GM23338 (cell line): ENCODE measurements at regions not wholly inside any gene's neighbourhood (a gene's known extent, or its start where the extent isn't known, plus 50 kb on each side); places are given as distances from the start of the nearest gene placed in this dataset.

ENCODE experiments used
- ATAC-seq: fragments of 200-7000 bp; cut with Tn5 transposase; 3 replicates; pipeline ENCODE4 v1.9.1; 2020
- DNase-seq: peaks from one replicate; pipeline ENCODE4 v3.0.0-alpha.2; 2015; ENCODE audit warnings: low spot score
- H2AFZ ChIP-seq: fragments of 200-600 bp; sonication (generic); 2 replicates; pipeline ENCODE4 v1.8.0; 2016; ENCODE audit warnings: antibody characterized with exemption, mild to moderate bottlenecking, moderate library complexity
- H3F3A ChIP-seq: fragments of 200-600 bp; sonication (generic); replicated peaks from 2 replicates; pipeline ENCODE4 v1.8.0; 2017; ENCODE audit warnings: antibody characterized with exemption, mixed run types, low read depth
- H3K27ac ChIP-seq: fragments of 200-600 bp; sonication (generic); 2 replicates; pipeline ENCODE4 v1.6.1; 2016; ENCODE audit warnings: low read depth
- H3K27me3 ChIP-seq: fragments of 200-600 bp; sonication (generic); 2 replicates; pipeline ENCODE4 v1.8.0; 2016; ENCODE audit warnings: mild to moderate bottlenecking, mixed run types, moderate library complexity; ENCODE audit not compliant: insufficient read depth
- H3K36me3 ChIP-seq: fragments of 200-600 bp; sonication (generic); 2 replicates; pipeline ENCODE4 v1.8.0; 2016; ENCODE audit warnings: mild to moderate bottlenecking; ENCODE audit not compliant: insufficient read depth
- H3K4me1 ChIP-seq: fragments of 200-600 bp; sonication (generic); 2 replicates; pipeline ENCODE4 v1.8.0; 2016; ENCODE audit warnings: mild to moderate bottlenecking, moderate library complexity; ENCODE audit not compliant: insufficient read depth
- H3K4me2 ChIP-seq: fragments of 200-600 bp; sonication (generic); 2 replicates; pipeline ENCODE4 v1.7.1; 2017; ENCODE audit warnings: mixed run types
- H3K4me3 ChIP-seq: fragments of 200-600 bp; sonication (generic); 2 replicates; pipeline ENCODE4 v1.6.1; 2016; ENCODE audit warnings: mixed run types
- H3K79me2 ChIP-seq: fragments of 200-600 bp; sonication (generic); replicated peaks from 2 replicates; pipeline ENCODE4 v1.8.0; 2017; ENCODE audit warnings: mild to moderate bottlenecking; ENCODE audit not compliant: insufficient read depth
- H3K9me2 ChIP-seq: fragments of 200-600 bp; sonication (generic); 2 replicates; pipeline ENCODE4 v1.8.0; 2017; ENCODE audit not compliant: insufficient read depth
- H4K20me1 ChIP-seq: fragments of 200-600 bp; sonication (generic); replicated peaks from 2 replicates; pipeline ENCODE4 v1.8.0; 2017; ENCODE audit warnings: mild to moderate bottlenecking; ENCODE audit not compliant: insufficient read depth
- H3K27ac Mint-ChIP-seq: 2 replicates; pipeline ENCODE4 v1.8.0; 2020; ENCODE audit warnings: inconsistent platforms, mild to moderate bottlenecking, moderate library complexity, mixed read lengths
- H3K27me3 Mint-ChIP-seq: 3 replicates; pipeline ENCODE4 v1.8.0; 2022; ENCODE audit warnings: low read depth, mild to moderate bottlenecking, moderate library complexity, mixed read lengths, inconsistent platforms; ENCODE audit not compliant: insufficient read depth, poor library complexity
- H3K36me3 Mint-ChIP-seq: 3 replicates; pipeline ENCODE4 v1.8.0; 2021; ENCODE audit warnings: low read depth, mild to moderate bottlenecking, inconsistent platforms, moderate library complexity, mixed read lengths
- H3K4me1 Mint-ChIP-seq: 3 replicates; pipeline ENCODE4 v1.8.0; 2020; ENCODE audit warnings: mild to moderate bottlenecking, inconsistent platforms, mixed read lengths
- H3K4me3 Mint-ChIP-seq: 3 replicates; pipeline ENCODE4 v1.8.0; 2021; ENCODE audit warnings: moderate library complexity, mild to moderate bottlenecking, inconsistent platforms, mixed read lengths
- H3K9me3 Mint-ChIP-seq: 3 replicates; pipeline ENCODE4 v1.8.0; 2020; ENCODE audit warnings: moderate library complexity, mild to moderate bottlenecking, inconsistent platforms, mixed read lengths
- CTCF ChIP-seq, 2 experiments: fragments of 200-600 bp in 1 of 2; sonication (generic) in 1 of 2; conservative IDR thresholded peaks; 2 replicates each; pipeline versions ENCODE4 v1.5.1 to v1.6.1; 2016 to 2017; ENCODE audit warnings: antibody characterized with exemption in 2 of 2, low read depth in 2 of 2, mild to moderate bottlenecking in 2 of 2, moderate library complexity in 1 of 2
- EZH2phosphoT487 ChIP-seq: fragments of 200-600 bp; sonication (generic); IDR thresholded peaks from one replicate; pipeline ENCODE4 v1.8.1; 2018; ENCODE audit warnings: antibody characterized with exemption; ENCODE audit not compliant: unreplicated experiment
- JUNB ChIP-seq: IDR thresholded peaks from one replicate; pipeline ENCODE4 v1.6.1; 2016; ENCODE audit warnings: antibody characterized with exemption; ENCODE audit not compliant: unreplicated experiment
- NANOG ChIP-seq: IDR thresholded peaks from 2 replicates; pipeline ENCODE4 v1.6.1; 2016; ENCODE audit warnings: antibody characterized with exemption, borderline replicate concordance
- POLR2AphosphoS5 ChIP-seq: IDR thresholded peaks from 2 replicates; pipeline ENCODE4 v1.6.1; 2016; ENCODE audit warnings: antibody characterized with exemption, low read depth
- STAT1 ChIP-seq: IDR thresholded peaks from one replicate; pipeline ENCODE4 v1.6.1; 2016; ENCODE audit warnings: antibody characterized with exemption; ENCODE audit not compliant: unreplicated experiment
- ZNF114 ChIP-seq: fragments of 250-450 bp; sonication (Bioruptor Pico); IDR thresholded peaks from 2 replicates; pipeline ENCODE4 v1.5.0; 2020; ENCODE audit warnings: mild to moderate bottlenecking, moderate library complexity
- ZNF462 ChIP-seq: fragments of 250-450 bp; sonication (Bioruptor Pico); IDR thresholded peaks from 2 replicates; pipeline ENCODE4 v1.5.0; 2020; ENCODE audit warnings: mild to moderate bottlenecking, moderate library complexity

GRCh38 chr14:35985474-35986218 lies 159.5 kb downstream of the BRMS1L start (continued):
- TF ChIP-seq ZNF462, result no peak

GRCh38 chr14:35979531-35979930 lies 153.4 kb downstream of the BRMS1L start:
- DNase-seq, result no peak
- no peak overlapping the region for H3K4me3 Mint-ChIP-seq
- no peak for TF ChIP-seq CTCF (conservative IDR thresholded peaks at IDR 0.05; ENCODE audit: low read depth in 2 of 2)
- TF ChIP-seq ZNF114 (CRISPR knock-in tag), result no peak
- TF ChIP-seq STAT1, result no peak
- TF ChIP-seq EZH2phosphoT487, result no peak
- no peak for TF ChIP-seq POLR2AphosphoS5
- no peak for TF ChIP-seq JUNB
- no peak for TF ChIP-seq NANOG

More at GRCh38 chr14:35979531-35979930, 153.4 kb downstream of the BRMS1L start:
- Histone ChIP-seq H4K20me1 (no peaks in the 10 kb centered on the region), H3K36me3 (no peaks in the 10 kb centered on the region), H2AFZ (0 out of 2 replicates have a peak overlapping the region, but pooled peaks have one; percentile 14), H3K79me2 (no peaks in the 10 kb centered on the region), H3K9me2 (no peaks in the 10 kb centered on the region), H3K27ac (no peak overlapping the region), H3K4me2 (no peak overlapping the region), H3K4me3 (no peak overlapping the region), H3F3A (no peaks in the 10 kb centered on the region), H3K4me1 (no peaks in the 10 kb centered on the region), H3K27me3 (no peaks in the 10 kb centered on the region)
- H3K36me3 Mint-ChIP-seq, result no peaks in the 10 kb centered on the region; the same call in 2 of the 3 replicates
- peaks cover 20% of the 10 kb centered on the region; the same call in 2 of the 3 replicates for H3K9me3 Mint-ChIP-seq
- H3K27me3 Mint-ChIP-seq, result no peaks in the 10 kb centered on the region
- ATAC-seq, result no peak
- no peaks in the 10 kb centered on the region for H3K4me1 Mint-ChIP-seq
- no peak overlapping the region for H3K27ac Mint-ChIP-seq
